Peyer's patch (tissue), 4 donors: ENCODE measurements at regions not wholly inside any gene's neighbourhood (a gene's known extent, or its start where the extent isn't known, plus 50 kb on each side); places are given as distances from the start of the nearest gene placed in this dataset.

Source experiments
- DNase-seq, 3 donors: peaks; one replicate each; pipeline ENCODE4 v3.0.0-alpha.2; 2017 to 2019
- H3K27ac ChIP-seq, 4 donors: fragments of 200-600 bp; sonication (generic); one replicate each; pipeline ENCODE4 v1.5.1; 2016 to 2019
- H3K27me3 ChIP-seq, 2 donors: fragments of 200-600 bp; sonication (generic); one replicate each; pipeline ENCODE4 v1.5.1; 2019
- H3K36me3 ChIP-seq, 3 donors: fragments of 200-600 bp; sonication (generic); one replicate each; pipeline ENCODE4 v1.5.1; 2016 to 2019
- H3K4me1 ChIP-seq, 4 donors: fragments of 200-600 bp; sonication (generic); one replicate each; pipeline ENCODE4 v1.5.1; 2016 to 2019
- H3K4me3 ChIP-seq, 4 donors: fragments of 200-600 bp; sonication (generic); 1 replicate in 3 of 4; 2 replicates in 1 of 4; pipeline ENCODE4 v1.5.1; 2016 to 2019; ENCODE audit warnings: mild to moderate bottlenecking in 1 of 4
- H3K9me3 ChIP-seq, 4 donors: fragments of 200-600 bp; sonication (generic); one replicate each; pipeline ENCODE4 v1.5.1; 2016 to 2019; ENCODE audit warnings: mild to moderate bottlenecking in 1 of 4
- CTCF ChIP-seq, 6 experiments: fragments of 450-650 bp in 4 of 6; fragments of 200-600 bp in 2 of 6; sonication (generic) in 1 of 6; IDR thresholded peaks; one replicate each; pipeline ENCODE4 v1.5.1; 2017 to 2019; ENCODE audit warnings: antibody characterized with exemption in 6 of 6, mild to moderate bottlenecking in 3 of 6, moderate library complexity in 1 of 6
- POLR2A ChIP-seq, 2 donors: fragments of 450-650 bp; IDR thresholded peaks; one replicate each; pipeline ENCODE4 v1.5.1; 2017; ENCODE audit warnings: antibody characterized with exemption in 2 of 2, mild to moderate bottlenecking in 2 of 2, moderate library complexity in 2 of 2

GRCh38 chr3:181952929-181953328 lies 241.2 kb downstream of the SOX2 start:
- no peak overlapping the region for H3K27ac ChIP-seq
- no peaks in the 10 kb centered on the region for H3K27me3 ChIP-seq
- no peak for DNase-seq
- no peaks in the 10 kb centered on the region for H3K9me3 ChIP-seq
- no peak for TF ChIP-seq CTCF (IDR thresholded peaks at IDR 0.05)
- no peak for TF ChIP-seq POLR2A (IDR thresholded peaks at IDR 0.05)
- H3K36me3 ChIP-seq = no peaks in the 10 kb centered on the region
- H3K4me3 ChIP-seq = no peak overlapping the region
- no peaks in the 10 kb centered on the region for H3K4me1 ChIP-seq

- Histone ChIP-seq H3K9me3 (no peaks in the 10 kb centered on the region), H3K4me1 (no peaks in the 10 kb centered on the region), H3K27me3 (no peaks in the 10 kb centered on the region), H3K4me3 (no peak overlapping the region), H3K27ac (no peak overlapping the region), H3K36me3 (no peaks in the 10 kb centered on the region)
- DNase-seq = no peak
- no peak for TF ChIP-seq CTCF (IDR thresholded peaks at IDR 0.05)
- no peak for TF ChIP-seq POLR2A (IDR thresholded peaks at IDR 0.05)
These were observed 243.8 kb downstream of the SOX2 start for GRCh38 chr3:181955566-181955965.

- Histone ChIP-seq H3K4me1 (no peaks in the 10 kb centered on the region), H3K27ac (no peak overlapping the region), H3K27me3 (no peaks in the 10 kb centered on the region), H3K36me3 (no peaks in the 10 kb centered on the region), H3K4me3 (no peak overlapping the region), H3K9me3 (no peaks in the 10 kb centered on the region)
- DNase-seq = no peak
- TF ChIP-seq CTCF (IDR thresholded peaks at IDR 0.05) (no peak), POLR2A (IDR thresholded peaks at IDR 0.05) (no peak)
These were observed 244.4 kb downstream of the SOX2 start for GRCh38 chr3:181956122-181956521.

DNA sequence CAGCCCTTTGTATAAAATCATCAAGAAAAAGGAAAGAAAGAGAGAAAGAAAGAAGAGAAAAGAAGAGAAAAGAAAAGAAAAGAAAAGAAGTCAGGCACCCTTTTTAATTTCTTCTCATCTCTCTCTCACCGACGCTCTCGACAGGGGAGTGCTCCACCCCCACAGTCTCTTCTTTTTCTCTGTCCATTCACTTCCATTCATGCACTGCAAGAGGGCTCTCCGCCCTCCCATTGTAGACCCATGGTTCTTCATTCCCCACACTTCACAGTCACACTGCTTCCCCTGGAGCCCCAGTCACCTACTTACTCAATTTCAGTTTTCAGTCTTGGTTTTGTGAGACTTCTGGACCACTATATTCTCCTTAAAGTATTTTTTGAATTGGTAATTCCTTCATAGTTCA lies 254.7 kb downstream of the SOX2 start:
- no peak overlapping the region for H3K27ac ChIP-seq
- TF ChIP-seq POLR2A (IDR thresholded peaks at IDR 0.05) (no peak), CTCF (IDR thresholded peaks at IDR 0.05) (no peak)
- no peaks in the 10 kb centered on the region for H3K9me3 ChIP-seq
- H3K4me1 ChIP-seq = no peaks in the 10 kb centered on the region
- no peak overlapping the region for H3K4me3 ChIP-seq
- H3K36me3 ChIP-seq = no peaks in the 10 kb centered on the region
- no peak for DNase-seq
- H3K27me3 ChIP-seq = no peaks in the 10 kb centered on the region

GRCh38 chr3:181969925-181970324 lies 258.2 kb downstream of the SOX2 start:
- H3K27ac ChIP-seq = no peak overlapping the region
- H3K9me3 ChIP-seq = no peaks in the 10 kb centered on the region
- H3K36me3 ChIP-seq = no peaks in the 10 kb centered on the region
- H3K4me1 ChIP-seq = no peaks in the 10 kb centered on the region
- no peaks in the 10 kb centered on the region for H3K27me3 ChIP-seq
- H3K4me3 ChIP-seq = no peak overlapping the region
- TF ChIP-seq CTCF (IDR thresholded peaks at IDR 0.05) (no peak), POLR2A (IDR thresholded peaks at IDR 0.05) (no peak)
- no peak for DNase-seq

GRCh38 chr3:181971424-181971823 lies 259.7 kb downstream of the SOX2 start:
- H3K9me3 ChIP-seq = no peaks in the 10 kb centered on the region
- H3K27ac ChIP-seq = no peak overlapping the region
- no peaks in the 10 kb centered on the region for H3K4me1 ChIP-seq
- no peaks in the 10 kb centered on the region for H3K27me3 ChIP-seq
- H3K4me3 ChIP-seq = no peak overlapping the region
- TF ChIP-seq CTCF (IDR thresholded peaks at IDR 0.05) (no peak), POLR2A (IDR thresholded peaks at IDR 0.05) (no peak)
- H3K36me3 ChIP-seq = no peaks in the 10 kb centered on the region
- DNase-seq = no peak
